HG02970 (cell line): ENCODE measurements at regions not wholly inside any gene's neighbourhood (a gene's known extent, or its start where the extent isn't known, plus 50 kb on each side); places are given as distances from the start of the nearest gene placed in this dataset.
"Not testable (repeated sequence)": the region's sequence is repeated elsewhere in the genome, so short reads cannot be mapped to it uniquely, and the experiment has no call there.

Experiments
- ATAC-seq: cut with Tn5 transposase; IDR thresholded peaks from one replicate; pipeline ENCODE4 v1.9.1; 2021; ENCODE audit warnings: mild to moderate bottlenecking, moderate library complexity, moderate number of reproducible peaks; ENCODE audit not compliant: unreplicated experiment, low FRiP score

DNA sequence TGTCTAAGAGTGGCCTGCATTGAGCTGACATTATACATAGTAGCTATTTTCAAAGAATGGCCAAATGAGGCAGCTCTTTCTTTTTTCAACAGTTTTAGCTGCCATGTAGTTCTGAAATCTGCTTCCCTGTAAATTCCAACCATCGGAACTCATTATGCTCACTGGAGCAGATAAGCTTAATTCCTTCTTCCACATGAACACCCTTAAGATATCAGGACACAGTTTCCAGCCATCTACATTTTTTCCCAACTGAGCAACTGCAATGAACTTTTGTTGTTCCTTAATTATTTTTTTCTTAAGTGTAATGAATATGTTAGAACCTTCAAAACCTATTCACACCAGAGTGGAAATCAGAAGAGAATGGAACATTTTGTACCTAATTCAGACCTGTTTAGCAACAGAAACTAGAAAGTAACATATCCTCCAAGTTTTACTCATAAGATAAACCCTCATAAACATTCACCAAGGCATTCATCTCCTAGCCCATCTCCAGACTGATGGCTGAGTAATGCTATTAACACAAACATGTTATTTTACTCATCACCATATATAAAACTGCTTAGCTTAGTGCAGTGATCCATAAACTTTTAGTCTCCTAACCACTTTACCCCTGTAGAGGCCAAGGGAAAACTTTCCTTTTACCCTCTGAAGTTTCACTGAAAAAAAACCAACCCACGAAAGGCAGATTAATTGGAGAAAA is 296.1 kb upstream of the SYT1 start:
- no peak for ATAC-seq

DNA sequence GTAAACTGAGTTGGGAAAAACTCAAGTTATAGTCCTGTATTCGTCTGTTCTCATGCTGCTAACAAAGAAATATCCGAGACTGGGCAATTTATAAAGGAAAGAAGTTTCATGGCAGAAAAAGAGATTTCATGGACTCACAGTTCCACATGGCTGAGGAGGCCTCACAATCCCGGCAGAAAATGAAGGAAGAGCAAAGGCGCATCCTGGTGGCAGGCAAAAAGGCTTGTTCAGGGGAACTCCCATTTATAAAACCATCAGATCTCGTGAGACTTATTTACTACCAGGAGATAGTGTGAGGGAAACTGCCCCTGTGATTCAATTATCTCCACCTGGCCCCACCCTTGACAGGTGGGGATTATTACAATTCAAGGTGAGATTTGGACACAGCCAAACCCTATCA is 292.6 kb upstream of the SYT1 start:
- ATAC-seq = no peak

DNA sequence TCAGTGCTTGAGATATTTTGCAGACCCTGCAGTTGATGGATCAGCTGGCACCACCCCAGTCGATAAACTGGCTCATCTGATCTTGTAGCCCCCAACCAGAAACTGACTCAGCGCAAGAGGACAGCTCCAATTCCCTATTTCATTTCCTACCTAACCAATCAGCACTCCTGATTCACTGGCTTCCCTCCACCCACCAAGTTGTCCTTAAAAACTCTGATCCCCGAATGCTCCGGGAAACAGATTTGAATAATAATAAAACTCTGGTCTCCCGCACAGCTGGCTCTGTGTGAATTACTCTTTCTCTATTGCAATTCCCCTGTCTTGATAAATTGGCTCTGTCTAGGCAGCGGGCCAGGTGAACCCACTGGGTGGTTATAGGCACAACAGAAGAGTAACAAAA is 289.4 kb upstream of the SYT1 start:
- ATAC-seq = not testable (repeated sequence)

GRCh38 chr12:78579846-78580245 is 284.7 kb upstream of the SYT1 start:
- no peak for ATAC-seq

- ATAC-seq = no peak
Observed at GRCh38 chr12:78580296-78580695, 284.3 kb upstream of the SYT1 start.

- ATAC-seq = no peak
Observed at GRCh38 chr12:78584695-78585094, 279.9 kb upstream of the SYT1 start.

GRCh38 chr12:78585132-78585531 is 279.4 kb upstream of the SYT1 start:
- no peak for ATAC-seq

DNA sequence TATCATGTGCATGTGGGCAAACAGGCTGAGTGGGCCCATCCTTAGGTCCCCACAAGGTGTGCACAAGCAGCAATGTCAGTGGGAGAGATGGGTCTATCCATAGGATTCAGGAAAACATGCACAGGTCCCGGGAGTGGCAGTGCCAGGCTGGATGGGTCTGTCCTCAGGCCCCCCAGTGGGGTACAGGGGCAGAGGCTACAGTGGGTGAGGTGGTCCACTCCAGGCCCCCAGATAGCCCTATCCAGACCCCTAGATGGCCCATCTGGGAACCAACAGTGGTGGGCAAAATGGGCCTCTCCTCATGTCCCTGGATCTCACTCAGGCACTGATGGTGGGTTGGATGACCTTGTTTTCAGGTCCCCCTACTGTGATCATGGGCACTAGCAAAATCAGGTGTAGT is 277.8 kb upstream of the SYT1 start:
- ATAC-seq = no peak

DNA sequence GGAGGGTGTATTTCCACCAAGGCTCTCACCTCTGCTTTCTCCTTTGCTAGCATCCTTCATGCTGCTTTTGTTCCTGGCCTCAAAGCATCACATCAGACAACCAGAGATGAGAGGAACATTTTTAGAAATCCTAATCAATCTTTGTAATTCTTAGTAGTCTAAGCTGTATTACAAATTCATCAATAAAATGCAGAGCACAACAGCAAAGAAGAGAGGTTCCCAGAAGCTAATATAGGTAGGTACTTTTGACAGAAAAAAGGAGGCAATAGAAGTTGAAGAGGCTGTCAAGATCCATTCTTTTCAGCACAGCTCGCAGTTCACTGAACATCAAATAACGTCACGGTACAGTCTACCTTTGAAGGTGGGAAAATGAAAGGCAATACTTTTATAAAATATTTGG is 265.2 kb upstream of the SYT1 start:
- no peak for ATAC-seq

DNA sequence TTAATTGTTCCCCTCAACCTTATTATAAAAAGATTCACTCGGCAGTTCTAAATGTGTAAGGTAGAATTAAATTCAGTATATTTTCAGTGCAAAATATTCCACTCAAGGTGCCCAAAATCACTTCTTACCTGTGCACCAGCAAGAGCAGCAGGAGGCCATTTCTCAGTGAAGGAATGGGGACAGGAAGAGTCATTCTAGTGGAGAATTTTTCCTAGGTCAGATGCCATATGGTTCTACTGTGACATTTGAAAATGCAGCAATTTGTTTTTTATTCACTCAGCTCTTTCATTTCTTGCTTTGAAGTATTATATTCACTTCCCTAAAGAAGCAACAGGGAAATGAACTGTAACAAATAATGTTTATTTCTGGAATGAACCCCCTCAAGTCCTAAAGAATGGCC is 264.0 kb upstream of the SYT1 start:
- no peak for ATAC-seq

DNA sequence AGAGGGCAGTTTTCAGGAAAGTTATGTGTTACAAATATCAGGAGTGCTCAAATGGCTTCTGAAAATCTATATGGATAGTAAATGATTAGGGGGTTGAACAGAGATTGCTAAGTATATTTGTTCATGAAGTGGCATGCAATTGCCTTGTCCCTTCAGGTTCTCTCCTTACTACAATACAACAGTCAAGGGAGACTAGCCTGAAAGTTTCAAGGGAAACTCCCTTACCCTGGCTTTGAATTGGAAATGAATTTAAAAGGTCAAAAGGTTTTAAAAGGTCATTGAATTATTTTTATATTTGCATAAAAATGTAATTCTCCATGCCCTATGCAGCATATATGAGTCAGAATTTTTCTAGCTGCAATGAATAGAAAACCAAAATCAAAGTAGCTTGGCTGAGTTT is 253.1 kb upstream of the SYT1 start:
- no peak for ATAC-seq

- no peak for ATAC-seq
Observed at GRCh38 chr12:78612190-78612589, 252.4 kb upstream of the SYT1 start.

- ATAC-seq = no peak
Observed at GRCh38 chr12:78617683-78618082, 246.9 kb upstream of the SYT1 start.

GRCh38 chr12:78622529-78623195 is 241.9 kb upstream of the SYT1 start:
- ATAC-seq = no peak

DNA sequence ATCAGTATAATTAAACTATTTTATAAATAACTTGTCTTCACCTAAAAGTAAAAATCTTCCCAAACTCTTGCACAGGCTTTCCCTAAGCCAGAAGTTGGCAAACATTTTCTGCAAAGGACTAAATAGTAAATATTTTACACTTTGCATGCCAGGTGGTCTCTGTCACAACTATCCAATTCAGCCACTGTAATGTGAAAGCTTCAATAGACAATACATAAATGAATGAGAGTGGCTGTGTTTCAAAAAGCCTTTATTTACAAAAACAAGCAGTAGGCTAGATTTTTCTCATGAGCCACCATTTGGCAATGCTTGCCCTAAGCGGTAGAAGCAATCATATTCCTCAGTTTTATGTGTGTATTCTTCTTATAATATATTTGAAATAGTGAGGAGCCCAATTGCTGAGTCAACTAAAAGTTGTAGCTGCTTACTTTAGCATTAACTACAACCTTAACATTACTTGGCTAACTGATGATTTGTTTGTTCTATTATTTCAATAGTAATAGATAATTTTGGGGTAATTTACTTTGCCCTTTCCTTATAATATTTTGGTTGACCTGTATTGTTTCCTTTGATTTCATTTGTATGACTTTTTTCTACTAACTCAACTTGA is 236.0 kb upstream of the SYT1 start:
- no peak for ATAC-seq

- no peak for ATAC-seq
Observed at GRCh38 chr12:78636231-78636855, 228.2 kb upstream of the SYT1 start.

GRCh38 chr12:78641837-78642423 is 222.6 kb upstream of the SYT1 start:
- no peak for ATAC-seq

DNA sequence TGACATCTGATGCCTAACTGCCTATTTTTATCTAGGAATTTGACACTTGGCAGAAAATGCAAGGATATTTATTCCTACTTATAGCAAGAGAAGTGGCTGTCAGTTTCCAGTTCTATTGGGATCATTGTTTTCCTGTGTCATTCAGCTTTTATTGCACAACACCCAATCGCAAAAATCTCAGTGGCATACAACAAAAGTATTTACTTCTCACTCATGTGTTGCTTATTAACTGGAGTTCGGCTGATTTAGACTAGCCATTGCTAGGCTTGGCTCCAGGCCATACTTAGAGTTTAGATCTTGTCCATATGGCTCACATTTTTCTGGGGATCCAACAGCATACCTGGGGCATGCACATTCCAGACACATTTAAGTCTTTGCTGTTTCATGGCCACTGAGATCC is 218.6 kb upstream of the SYT1 start:
- no peak for ATAC-seq

- no peak for ATAC-seq
Observed at GRCh38 chr12:78651755-78652154, 212.8 kb upstream of the SYT1 start.

DNA sequence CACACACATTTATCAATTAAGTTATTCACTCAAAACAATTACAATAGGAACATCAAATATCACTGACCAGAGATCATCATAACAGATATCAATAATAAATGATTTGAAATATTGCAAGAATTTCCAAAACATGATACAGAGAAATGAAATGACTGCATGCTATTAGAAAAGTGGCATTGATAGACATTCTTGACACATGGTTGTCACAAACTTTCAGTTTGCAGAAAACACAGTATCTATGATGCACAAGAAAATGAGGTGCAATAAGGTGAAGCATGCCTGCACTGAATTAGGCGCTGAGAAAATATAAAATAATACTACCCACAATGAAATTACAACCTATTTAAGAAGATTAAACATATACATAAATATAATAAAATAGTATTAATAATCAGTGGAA is 198.0 kb upstream of the SYT1 start:
- no peak for ATAC-seq

- no peak for ATAC-seq
Observed at GRCh38 chr12:78671295-78671694, 193.3 kb upstream of the SYT1 start.
